ENCODE measurements at regions not wholly inside any gene's neighbourhood (a gene's known extent, or its start where the extent isn't known, plus 50 kb on each side); places are given as distances from the start of the nearest gene placed in this dataset.

DNA sequence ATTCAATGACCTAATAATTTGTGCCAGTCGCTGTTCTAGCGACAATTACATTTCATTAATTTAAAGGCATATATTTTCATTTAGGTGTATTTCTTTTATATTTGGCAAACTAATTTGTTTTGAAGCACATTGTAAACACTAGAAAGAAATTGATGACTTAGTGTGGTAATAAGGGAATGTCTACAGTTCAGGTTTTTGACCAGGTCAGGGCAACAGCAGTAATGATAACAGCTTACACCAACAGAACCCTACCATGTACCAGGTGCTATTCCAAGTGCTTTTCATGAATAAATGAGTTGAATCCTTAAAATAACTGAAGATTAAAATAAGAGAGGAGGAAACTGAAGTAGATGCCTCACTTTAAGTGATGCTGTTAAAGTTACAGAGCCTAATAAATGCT is 85.4 kb upstream of the SLC38A2 start:
- BruUV-seq (replicated peaks): no TSS peak
- H4K91ac ChIP-seq (ENCODE audit: insufficient read depth, low read depth, low read length): no peak overlapping the region
- H2AK9ac ChIP-seq (replicated peaks; ENCODE audit: low read depth, low read length, poor library complexity): no peak overlapping the region
- H3K27ac ChIP-seq (ENCODE audit: insufficient read depth, low read length): no peak overlapping the region
- H3K56ac ChIP-seq (ENCODE audit: extremely low read depth, insufficient read depth, low read length): no peak overlapping the region
- WGBS, 2 experiments (ENCODE audit: extremely low coverage in 2 of 2, insufficient read length in 1 of 2): no CpG with 5 or more reads among the region's 2 CpGs
- H2BK120ac ChIP-seq (ENCODE audit: low read depth, low read length): peak overlapping the region; percentile 62; the same call in 1 of the 2 replicates
- ChIA-PET POLR2A (ENCODE audit: unreplicated experiment) (no interaction called here), CTCF (no interaction called here)
- H4K5ac ChIP-seq (ENCODE audit: low read depth, low read length): no peak overlapping the region
- DNase-seq: no peak
- H4K20me1 ChIP-seq (ENCODE audit: insufficient read depth, low read length): no peaks in the 10 kb centered on the region
- no peak overlapping the region for H2AFZ ChIP-seq (replicated peaks; ENCODE audit: low read length, poor library complexity)
- no peak overlapping the region for H3K18ac ChIP-seq (ENCODE audit: low read depth, low read length)
- H2AK5ac ChIP-seq (ENCODE audit: low read depth, low read length): peak overlapping the region; percentile 36; the same call in 1 of the 2 replicates
- H3K36me3 ChIP-seq (ENCODE audit: control insufficient read depth, insufficient read depth, low read length): no peaks in the 10 kb centered on the region
- H3K4me3 ChIP-seq (ENCODE audit: insufficient read depth, low read depth, low read length): no peak overlapping the region
- no peak overlapping the region for H3K23ac ChIP-seq (ENCODE audit: low read depth, low read length)
- H3K79me1 ChIP-seq (ENCODE audit: low read depth in 1 of 2, low read length in 2 of 2): peaks cover 0 to 12% of the 10 kb centered on the region in 2 experiments; a peak in 3 of 4 replicates
- peak overlapping the region; percentile 28; the same call in 1 of the 2 replicates for H3K4ac ChIP-seq (ENCODE audit: low read depth, low read length)
- H3K14ac ChIP-seq (replicated peaks; ENCODE audit: low read depth, low read length): no peak overlapping the region; the same call in 1 of the 2 replicates
- 0 out of 4 replicates have a peak overlapping the region, but pooled peaks of 1 of the 2 experiments have one; percentile 37 for H4K8ac ChIP-seq (ENCODE audit: low read depth in 2 of 2, low read length in 2 of 2)
- no peak for ATAC-seq (ENCODE audit: low read depth)
- H3K9me1 ChIP-seq (ENCODE audit: insufficient read depth, low read length): peaks cover 13% of the 10 kb centered on the region
- H2BK20ac ChIP-seq (ENCODE audit: low read depth, low read length): peak overlapping the region; percentile 53; the same call in 1 of the 2 replicates
- no peak overlapping the region for H2BK5ac ChIP-seq (ENCODE audit: low read depth, low read length, poor library complexity, severe bottlenecking)
- H3K4me1 ChIP-seq (ENCODE audit: control insufficient read depth, insufficient read depth, low read length): peaks cover 15% of the 10 kb centered on the region
- no peak overlapping the region for H3K9ac ChIP-seq (ENCODE audit: low read depth, low read length)
- dilution Hi-C loops (cut with HindIII; ENCODE audit: low sequenced_read_pairs, unreplicated experiment): no loop called here
- intact Hi-C loops (cut with micrococcal nuclease): no loop called here
- in situ Hi-C loops (cut with MboI; ENCODE audit: low sequenced_read_pairs): no loop called here
- H2BK15ac ChIP-seq (ENCODE audit: low read depth, low read length): no peak overlapping the region
- H3K27me3 ChIP-seq (ENCODE audit: control insufficient read depth, insufficient read depth, low read length): no peaks in the 10 kb centered on the region
- H3K9me3 ChIP-seq (ENCODE audit: control insufficient read depth, insufficient read depth, low read length): no peaks in the 10 kb centered on the region
- TF ChIP-seq RCOR1 (IDR thresholded peaks at IDR 0.05; ENCODE audit: insufficient replicate concordance, low read length) (no peak), RFX5 (IDR thresholded peaks at IDR 0.05; ENCODE audit: low read depth, low read length) (no peak), MXI1 (IDR thresholded peaks at IDR 0.05; ENCODE audit: borderline replicate concordance, low read depth, low read length) (no peak), FOS (IDR thresholded peaks at IDR 0.05; ENCODE audit: low read depth, low read length) (no peak), POLR2A (IDR thresholded peaks at IDR 0.05; ENCODE audit: low read depth, low read length) (no peak), BHLHE40 (IDR thresholded peaks at IDR 0.05; ENCODE audit: low read depth, low read length) (no peak), NFE2L2 (IDR thresholded peaks at IDR 0.05; ENCODE audit: low read depth, low read length) (no peak), MAFK (IDR thresholded peaks at IDR 0.05; ENCODE audit: low read depth, low read length) (no peak), RAD21 (IDR thresholded peaks at IDR 0.05; ENCODE audit: low read length) (no peak), CHD1 (IDR thresholded peaks at IDR 0.05; ENCODE audit: low read depth, low read length) (no peak), SMC3 (IDR thresholded peaks at IDR 0.05; ENCODE audit: low read depth, low read length) (no peak), CEBPB (IDR thresholded peaks at IDR 0.05; ENCODE audit: low read depth, low read length) (no peak)
- TF ChIP-seq, protein P1, sequence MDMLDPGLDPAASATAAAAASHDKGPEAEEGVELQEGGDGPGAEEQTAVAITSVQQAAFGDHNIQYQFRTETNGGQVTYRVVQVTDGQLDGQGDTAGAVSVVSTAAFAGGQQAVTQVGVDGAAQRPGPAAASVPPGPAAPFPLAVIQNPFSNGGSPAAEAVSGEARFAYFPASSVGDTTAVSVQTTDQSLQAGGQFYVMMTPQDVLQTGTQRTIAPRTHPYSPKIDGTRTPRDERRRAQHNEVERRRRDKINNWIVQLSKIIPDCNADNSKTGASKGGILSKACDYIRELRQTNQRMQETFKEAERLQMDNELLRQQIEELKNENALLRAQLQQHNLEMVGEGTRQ (IDR thresholded peaks at IDR 0.05; ENCODE audit: low read depth, low read length): no peak
- TF ChIP-seq, protein P2, sequence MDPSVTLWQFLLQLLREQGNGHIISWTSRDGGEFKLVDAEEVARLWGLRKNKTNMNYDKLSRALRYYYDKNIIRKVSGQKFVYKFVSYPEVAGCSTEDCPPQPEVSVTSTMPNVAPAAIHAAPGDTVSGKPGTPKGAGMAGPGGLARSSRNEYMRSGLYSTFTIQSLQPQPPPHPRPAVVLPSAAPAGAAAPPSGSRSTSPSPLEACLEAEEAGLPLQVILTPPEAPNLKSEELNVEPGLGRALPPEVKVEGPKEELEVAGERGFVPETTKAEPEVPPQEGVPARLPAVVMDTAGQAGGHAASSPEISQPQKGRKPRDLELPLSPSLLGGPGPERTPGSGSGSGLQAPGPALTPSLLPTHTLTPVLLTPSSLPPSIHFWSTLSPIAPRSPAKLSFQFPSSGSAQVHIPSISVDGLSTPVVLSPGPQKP (IDR thresholded peaks at IDR 0.05; ENCODE audit: borderline replicate concordance, low read depth, low read length): no peak
- TF ChIP-seq, protein P3, sequence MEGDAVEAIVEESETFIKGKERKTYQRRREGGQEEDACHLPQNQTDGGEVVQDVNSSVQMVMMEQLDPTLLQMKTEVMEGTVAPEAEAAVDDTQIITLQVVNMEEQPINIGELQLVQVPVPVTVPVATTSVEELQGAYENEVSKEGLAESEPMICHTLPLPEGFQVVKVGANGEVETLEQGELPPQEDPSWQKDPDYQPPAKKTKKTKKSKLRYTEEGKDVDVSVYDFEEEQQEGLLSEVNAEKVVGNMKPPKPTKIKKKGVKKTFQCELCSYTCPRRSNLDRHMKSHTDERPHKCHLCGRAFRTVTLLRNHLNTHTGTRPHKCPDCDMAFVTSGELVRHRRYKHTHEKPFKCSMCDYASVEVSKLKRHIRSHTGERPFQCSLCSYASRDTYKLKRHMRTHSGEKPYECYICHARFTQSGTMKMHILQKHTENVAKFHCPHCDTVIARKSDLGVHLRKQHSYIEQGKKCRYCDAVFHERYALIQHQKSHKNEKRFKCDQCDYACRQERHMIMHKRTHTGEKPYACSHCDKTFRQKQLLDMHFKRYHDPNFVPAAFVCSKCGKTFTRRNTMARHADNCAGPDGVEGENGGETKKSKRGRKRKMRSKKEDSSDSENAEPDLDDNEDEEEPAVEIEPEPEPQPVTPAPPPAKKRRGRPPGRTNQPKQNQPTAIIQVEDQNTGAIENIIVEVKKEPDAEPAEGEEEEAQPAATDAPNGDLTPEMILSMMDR (conservative IDR thresholded peaks at IDR 0.05; ENCODE audit: low read depth, low read length): no peak
- no peak overlapping the region for H3K4me2 ChIP-seq (ENCODE audit: low read depth, low read length)

Measured in IMR-90 (cell line).